ENCODE measurements at regions not wholly inside any gene's neighbourhood (a gene's known extent, or its start where the extent isn't known, plus 50 kb on each side); places are given as distances from the start of the nearest gene placed in this dataset.

GRCh38 chr17:79560527-79560926, 50.3 kb downstream of the RBFOX3 start:
- TF ChIP-seq CTCF (IDR thresholded peaks at IDR 0.05), result no peak
- no peak for TF ChIP-seq POLR2A (IDR thresholded peaks at IDR 0.05)
